MM.1S (cell line): ENCODE measurements at regions not wholly inside any gene's neighbourhood (a gene's known extent, or its start where the extent isn't known, plus 50 kb on each side); places are given as distances from the start of the nearest gene placed in this dataset.

Experiments used
- DNase-seq: peaks from one replicate; pipeline ENCODE4 v3.0.0-alpha.2; 2015
- H2AFZ ChIP-seq: fragments of 300-600 bp; sonication (generic); 2 replicates; pipeline ENCODE4 v1.6.0; 2016; ENCODE audit warnings: antibody characterized with exemption, low read length
- H3F3A ChIP-seq: fragments of 300-600 bp; sonication (generic); 2 replicates; pipeline ENCODE4 v1.6.1; 2016; ENCODE audit warnings: mild to moderate bottlenecking, antibody characterized with exemption, low read length, moderate library complexity, mixed read lengths; ENCODE audit not compliant: insufficient read depth
- H3K27ac ChIP-seq: fragments of 300-600 bp; sonication (generic); 2 replicates; pipeline ENCODE4 v1.5.1; 2016; ENCODE audit warnings: mild to moderate bottlenecking, low read length
- H3K27me3 ChIP-seq: fragments of 300-600 bp; sonication (generic); replicated peaks from 2 replicates; pipeline ENCODE4 v1.6.0; 2016; ENCODE audit warnings: low read length; ENCODE audit not compliant: insufficient read depth
- H3K36me3 ChIP-seq: fragments of 300-600 bp; sonication (generic); replicated peaks from 2 replicates; pipeline ENCODE4 v1.6.1; 2016; ENCODE audit warnings: mild to moderate bottlenecking, low read length, mixed read lengths; ENCODE audit not compliant: insufficient read depth
- H3K4me1 ChIP-seq: fragments of 300-600 bp; sonication (generic); 2 replicates; pipeline ENCODE4 v1.6.1; 2016; ENCODE audit warnings: low read length, mixed read lengths
- H3K4me2 ChIP-seq: fragments of 300-600 bp; sonication (generic); 2 replicates; pipeline ENCODE4 v1.6.0; 2016; ENCODE audit warnings: low read depth, low read length
- H3K4me3 ChIP-seq: fragments of 300-600 bp; sonication (generic); 2 replicates; pipeline ENCODE4 v1.5.1; 2016; ENCODE audit warnings: low read length, mixed read lengths
- H3K79me2 ChIP-seq: fragments of 300-600 bp; sonication (generic); 2 replicates; pipeline ENCODE4 v1.6.1; 2016; ENCODE audit warnings: mixed run types, low read length, mixed read lengths
- H3K9ac ChIP-seq: fragments of 300-600 bp; sonication (generic); 2 replicates; pipeline ENCODE4 v1.6.1; 2016; ENCODE audit warnings: low read length, mixed read lengths
- H3K9me2 ChIP-seq: fragments of 300-600 bp; sonication (generic); replicated peaks from 2 replicates; pipeline ENCODE4 v1.6.1; 2016; ENCODE audit warnings: mild to moderate bottlenecking, low read length, mixed read lengths; ENCODE audit not compliant: insufficient read depth
- H3K9me3 ChIP-seq: fragments of 300-600 bp; sonication (generic); replicated peaks from 2 replicates; pipeline ENCODE4 v1.6.1; 2016; ENCODE audit warnings: mild to moderate bottlenecking, low read length, mixed read lengths; ENCODE audit not compliant: insufficient read depth
- H4K20me1 ChIP-seq: fragments of 300-600 bp; sonication (generic); 2 replicates; pipeline ENCODE4 v1.6.1; 2016; ENCODE audit warnings: mild to moderate bottlenecking, low read length, moderate library complexity, mixed read lengths; ENCODE audit not compliant: insufficient read depth
- EZH2 ChIP-seq: fragments of 300-600 bp; sonication (generic); optimal IDR thresholded peaks from 2 replicates; pipeline ENCODE3; 2017; ENCODE audit warnings: low read depth, mild to moderate bottlenecking, antibody characterized with exemption, low read length, mixed read lengths
- EZH2phosphoT487 ChIP-seq: fragments of 300-600 bp; sonication (generic); IDR thresholded peaks from 2 replicates; pipeline ENCODE4 v1.6.1; 2018; ENCODE audit warnings: antibody characterized with exemption, low read length
- TF ChIP-seq, protein P1 (sequence below): fragments of 300-600 bp; sonication (generic); IDR thresholded peaks from 2 replicates; pipeline ENCODE4 v1.5.1; 2016; ENCODE audit warnings: antibody characterized with exemption, low read length, mixed read lengths

DNA sequence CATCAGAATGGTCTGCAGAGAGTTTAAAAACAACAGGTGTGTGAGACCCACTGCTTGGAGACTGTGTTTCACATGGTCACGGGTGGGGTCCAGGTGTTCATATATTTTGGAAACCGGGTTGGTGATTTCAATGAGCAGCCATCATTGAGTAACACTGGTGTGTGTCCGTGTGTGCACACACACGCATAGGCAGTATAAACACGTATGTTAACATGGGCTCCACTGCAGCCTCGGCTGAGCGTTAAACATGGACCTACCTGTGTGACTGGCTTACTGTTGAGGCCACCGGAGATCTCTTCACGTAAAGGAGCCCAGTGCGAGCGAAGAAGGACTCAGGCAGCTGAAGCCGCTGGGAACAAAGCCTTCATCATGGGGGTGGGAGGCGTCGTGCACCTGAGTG lies 56.9 kb upstream of the TLR3 start:
- Histone ChIP-seq H2AFZ (no peak overlapping the region), H4K20me1 (no peaks in the 10 kb centered on the region), H3K9me3 (no peaks in the 10 kb centered on the region), H3F3A (no peaks in the 10 kb centered on the region), H3K4me3 (no peak overlapping the region), H3K9me2 (no peaks in the 10 kb centered on the region), H3K27me3 (no peaks in the 10 kb centered on the region), H3K79me2 (no peaks in the 10 kb centered on the region), H3K27ac (no peak overlapping the region), H3K4me2 (no peak overlapping the region), H3K36me3 (no peaks in the 10 kb centered on the region), H3K9ac (no peak overlapping the region), H3K4me1 (no peaks in the 10 kb centered on the region)
- TF ChIP-seq EZH2, result no peak
- no peak for TF ChIP-seq EZH2phosphoT487
- TF ChIP-seq, protein P1, sequence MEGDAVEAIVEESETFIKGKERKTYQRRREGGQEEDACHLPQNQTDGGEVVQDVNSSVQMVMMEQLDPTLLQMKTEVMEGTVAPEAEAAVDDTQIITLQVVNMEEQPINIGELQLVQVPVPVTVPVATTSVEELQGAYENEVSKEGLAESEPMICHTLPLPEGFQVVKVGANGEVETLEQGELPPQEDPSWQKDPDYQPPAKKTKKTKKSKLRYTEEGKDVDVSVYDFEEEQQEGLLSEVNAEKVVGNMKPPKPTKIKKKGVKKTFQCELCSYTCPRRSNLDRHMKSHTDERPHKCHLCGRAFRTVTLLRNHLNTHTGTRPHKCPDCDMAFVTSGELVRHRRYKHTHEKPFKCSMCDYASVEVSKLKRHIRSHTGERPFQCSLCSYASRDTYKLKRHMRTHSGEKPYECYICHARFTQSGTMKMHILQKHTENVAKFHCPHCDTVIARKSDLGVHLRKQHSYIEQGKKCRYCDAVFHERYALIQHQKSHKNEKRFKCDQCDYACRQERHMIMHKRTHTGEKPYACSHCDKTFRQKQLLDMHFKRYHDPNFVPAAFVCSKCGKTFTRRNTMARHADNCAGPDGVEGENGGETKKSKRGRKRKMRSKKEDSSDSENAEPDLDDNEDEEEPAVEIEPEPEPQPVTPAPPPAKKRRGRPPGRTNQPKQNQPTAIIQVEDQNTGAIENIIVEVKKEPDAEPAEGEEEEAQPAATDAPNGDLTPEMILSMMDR, result no peak
- no peak for DNase-seq

DNA sequence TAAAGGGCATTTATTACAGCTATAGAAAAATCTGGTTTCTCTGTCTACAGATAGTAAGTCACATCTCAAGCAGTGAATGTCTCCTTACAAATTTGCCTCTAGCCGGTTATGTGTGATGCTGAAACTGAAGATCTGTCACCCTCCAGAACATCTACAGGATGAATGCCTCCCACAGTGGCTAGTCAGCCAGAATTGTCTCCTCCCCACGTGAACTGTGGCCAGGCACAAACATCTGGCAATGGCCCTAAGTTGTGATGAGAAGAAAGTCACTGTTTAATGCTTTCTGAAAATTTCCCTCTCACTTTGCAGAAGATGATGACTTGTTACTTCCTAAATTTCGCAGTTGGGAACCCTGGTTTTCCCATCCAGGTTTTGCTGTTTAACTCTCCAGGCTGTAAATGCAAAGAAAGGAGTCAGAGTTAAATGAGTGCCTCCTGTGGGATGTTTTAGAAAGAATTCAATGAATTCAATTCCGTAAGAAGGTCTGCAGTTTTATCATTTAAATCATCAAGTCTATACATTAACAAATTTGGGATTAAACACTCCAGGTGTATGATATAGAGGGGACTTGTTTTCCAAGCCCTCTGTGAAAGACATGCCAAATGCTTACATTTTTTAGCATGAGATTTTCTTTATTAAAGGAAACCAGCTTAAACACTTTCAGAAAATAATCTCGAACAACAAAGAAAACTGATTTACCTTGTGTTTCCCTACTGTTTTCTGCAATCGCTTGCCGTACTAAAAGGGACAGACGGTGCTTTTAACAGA lies 55.4 kb upstream of the TLR3 start:
- Histone ChIP-seq H2AFZ (no peak overlapping the region), H3K9ac (no peak overlapping the region), H3K4me1 (no peaks in the 10 kb centered on the region), H4K20me1 (no peaks in the 10 kb centered on the region), H3K4me3 (no peak overlapping the region), H3K4me2 (no peak overlapping the region), H3K27me3 (no peaks in the 10 kb centered on the region), H3F3A (no peaks in the 10 kb centered on the region), H3K9me3 (no peaks in the 10 kb centered on the region), H3K36me3 (no peaks in the 10 kb centered on the region), H3K9me2 (no peaks in the 10 kb centered on the region), H3K79me2 (no peaks in the 10 kb centered on the region), H3K27ac (no peak overlapping the region)
- TF ChIP-seq EZH2phosphoT487, result no peak
- TF ChIP-seq EZH2, result no peak
- TF ChIP-seq, protein P1, result no peak
- DNase-seq, result no peak

DNA sequence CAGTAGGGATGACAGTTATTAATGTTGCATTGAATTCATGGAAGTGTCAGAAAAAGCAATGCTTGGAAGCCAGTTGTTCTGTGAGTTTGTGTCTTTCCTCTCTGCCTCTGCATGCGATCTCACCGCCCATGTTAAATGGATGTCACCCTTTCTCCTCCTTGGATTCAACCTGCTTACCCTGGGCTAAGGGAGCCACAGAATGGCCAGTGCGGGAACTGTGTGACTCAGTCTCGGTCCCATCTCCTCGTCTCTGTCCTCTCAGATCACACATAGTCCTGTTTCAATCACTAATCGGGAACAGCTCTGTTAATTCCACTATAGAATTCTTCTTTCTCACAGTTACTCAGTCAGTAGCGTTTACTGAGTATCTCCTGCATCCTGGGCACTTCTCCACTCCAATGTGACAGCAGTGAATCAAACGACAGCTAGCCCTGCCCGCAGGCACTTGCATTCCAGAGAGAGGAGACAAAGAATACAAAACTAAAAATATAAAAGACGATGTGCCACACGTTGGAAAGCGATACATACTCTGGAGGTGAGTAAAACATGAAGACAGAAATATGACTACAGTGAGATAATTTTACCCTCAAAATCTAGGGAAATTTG lies 53.6 kb upstream of the TLR3 start:
- H3K36me3 ChIP-seq, result no peaks in the 10 kb centered on the region
- DNase-seq, result no peak
- no peaks in the 10 kb centered on the region for H3K79me2 ChIP-seq
- no peak overlapping the region for H3K4me3 ChIP-seq
- H3K27me3 ChIP-seq, result no peaks in the 10 kb centered on the region
- H3K27ac ChIP-seq, result no peak overlapping the region
- no peak overlapping the region for H2AFZ ChIP-seq
- H3K9me2 ChIP-seq, result no peaks in the 10 kb centered on the region
- H3F3A ChIP-seq, result no peaks in the 10 kb centered on the region
- no peak overlapping the region for H3K9ac ChIP-seq
- H3K9me3 ChIP-seq, result no peaks in the 10 kb centered on the region
- TF ChIP-seq EZH2, result no peak
- TF ChIP-seq, protein P1, result no peak
- H4K20me1 ChIP-seq, result no peaks in the 10 kb centered on the region
- H3K4me2 ChIP-seq, result no peak overlapping the region
- H3K4me1 ChIP-seq, result no peaks in the 10 kb centered on the region
